Mesenchymal stem cell (in vitro differentiated cells and primary cell): ENCODE measurements at regions not wholly inside any gene's neighbourhood (a gene's known extent, or its start where the extent isn't known, plus 50 kb on each side); places are given as distances from the start of the nearest gene placed in this dataset.

Experiments used
- DNase-seq: peaks from one replicate; pipeline ENCODE4 v3.0.0-alpha.2; 2013
- H2AFZ ChIP-seq: one replicate; pipeline ENCODE4 v1.6.1; 2013; ENCODE audit warnings: low read depth, mild to moderate bottlenecking, control low read depth, inconsistent platforms, low read length, moderate library complexity
- H2AK5ac ChIP-seq: 2 replicates; pipeline ENCODE4 v1.6.1; 2013; ENCODE audit warnings: low read length, moderate library complexity, mild to moderate bottlenecking, inconsistent platforms; ENCODE audit not compliant: severe bottlenecking
- H2BK120ac ChIP-seq: one replicate; pipeline ENCODE4 v1.6.1; 2013; ENCODE audit warnings: low read depth, mild to moderate bottlenecking, inconsistent platforms, low read length, moderate library complexity
- H2BK12ac ChIP-seq, 2 experiments: one replicate each; pipeline ENCODE4 v1.6.1; 2013; ENCODE audit warnings: inconsistent platforms in 2 of 2, low read length in 2 of 2, mild to moderate bottlenecking in 2 of 2, moderate library complexity in 2 of 2, control low read depth in 1 of 2
- H2BK15ac ChIP-seq: one replicate; pipeline ENCODE4 v1.6.1; 2013; ENCODE audit warnings: mild to moderate bottlenecking, low read depth, inconsistent platforms; ENCODE audit not compliant: poor library complexity, severe bottlenecking
- H2BK5ac ChIP-seq: 2 replicates; pipeline ENCODE4 v1.6.1; 2013; ENCODE audit warnings: low read depth, mild to moderate bottlenecking, low read length, control low read depth, inconsistent platforms; ENCODE audit not compliant: poor library complexity, severe bottlenecking
- H3K14ac ChIP-seq, 2 experiments: one replicate each; pipeline ENCODE4 v1.6.1; 2013; ENCODE audit warnings: inconsistent platforms in 2 of 2, low read length in 2 of 2, control low read depth in 1 of 2, mild to moderate bottlenecking in 1 of 2, moderate library complexity in 1 of 2
- H3K18ac ChIP-seq, 2 experiments: one replicate each; pipeline ENCODE4 v1.6.1; 2013; ENCODE audit warnings: inconsistent platforms in 2 of 2, low read length in 2 of 2, control low read depth in 1 of 2, low read depth in 1 of 2, mild to moderate bottlenecking in 1 of 2
- H3K23ac ChIP-seq, 2 experiments: one replicate each; pipeline ENCODE4 v1.6.1; 2013; ENCODE audit warnings: inconsistent platforms in 2 of 2, low read length in 2 of 2, mild to moderate bottlenecking in 2 of 2, moderate library complexity in 2 of 2, control low read depth in 1 of 2
- H3K27ac ChIP-seq: 2 replicates; pipeline ENCODE4 v1.5.1; 2013; ENCODE audit warnings: mild to moderate bottlenecking, moderate library complexity, low read length, control low read depth, inconsistent platforms; ENCODE audit not compliant: poor library complexity, severe bottlenecking
- H3K27me3 ChIP-seq, 2 experiments: 2 replicates each; pipeline versions ENCODE4 v1.6.1 to v1.7.0; 2013; ENCODE audit warnings: low read length in 2 of 2, mild to moderate bottlenecking in 2 of 2, moderate library complexity in 2 of 2, control low read depth in 1 of 2, inconsistent platforms in 1 of 2; ENCODE audit not compliant: control insufficient read depth in 1 of 2, insufficient read depth in 1 of 2
- H3K36me3 ChIP-seq, 2 experiments: 2 replicates each; pipeline versions ENCODE4 v1.6.1 to v1.7.0; 2013; ENCODE audit warnings: low read length in 2 of 2, control low read depth in 1 of 2, inconsistent platforms in 1 of 2, low read depth in 1 of 2, mild to moderate bottlenecking in 1 of 2; ENCODE audit not compliant: insufficient read depth in 2 of 2, control insufficient read depth in 1 of 2
- H3K4ac ChIP-seq, 2 experiments: one replicate each; pipeline ENCODE4 v1.6.1; 2013; ENCODE audit warnings: inconsistent platforms in 2 of 2, low read length in 2 of 2, mild to moderate bottlenecking in 2 of 2, moderate library complexity in 2 of 2, control low read depth in 1 of 2, low read depth in 1 of 2
- H3K4me1 ChIP-seq: 2 replicates; pipeline ENCODE4 v1.6.1; 2013; ENCODE audit warnings: low read depth, low read length, control low read depth; ENCODE audit not compliant: control insufficient read depth, insufficient read depth
- H3K4me2 ChIP-seq: 2 replicates; pipeline ENCODE4 v1.6.1; 2013; ENCODE audit warnings: low read length, mild to moderate bottlenecking, inconsistent platforms; ENCODE audit not compliant: poor library complexity, severe bottlenecking
- H3K4me3 ChIP-seq, 2 experiments: 2 replicates each; pipeline versions ENCODE4 v1.5.1 to v1.7.0; 2013; ENCODE audit warnings: low read length in 2 of 2, mild to moderate bottlenecking in 2 of 2, control low read depth in 1 of 2, low read depth in 1 of 2; ENCODE audit not compliant: insufficient read depth in 1 of 2
- H3K79me1 ChIP-seq: replicated peaks from 2 replicates; pipeline ENCODE4 v1.6.1; 2013; ENCODE audit warnings: mild to moderate bottlenecking, control low read depth, low read length, inconsistent platforms; ENCODE audit not compliant: poor library complexity, severe bottlenecking
- H3K9ac ChIP-seq: 2 replicates; pipeline ENCODE4 v1.7.0; 2013; ENCODE audit warnings: mild to moderate bottlenecking, low read length, moderate library complexity
- H3K9me3 ChIP-seq: 2 replicates; pipeline ENCODE4 v1.7.0; 2013; ENCODE audit warnings: mild to moderate bottlenecking, low read length; ENCODE audit not compliant: control insufficient read depth
- H4K8ac ChIP-seq: one replicate; pipeline ENCODE4 v1.6.1; 2013; ENCODE audit warnings: inconsistent platforms, mild to moderate bottlenecking, low read length, moderate library complexity
- H4K91ac ChIP-seq: one replicate; pipeline ENCODE4 v1.6.1; 2013; ENCODE audit warnings: mild to moderate bottlenecking, low read length, inconsistent platforms
- WGBS: methylation state at CpG from one replicate; pipeline ENCODE4 v1.1.7; 2013; ENCODE audit warnings: mixed read lengths; 5-methylcytosine and 5-hydroxymethylcytosine counted together

- no peak overlapping the region for H2BK12ac ChIP-seq
- no peak overlapping the region for H2BK120ac ChIP-seq
- no peaks in the 10 kb centered on the region for H3K9me3 ChIP-seq
- H4K91ac ChIP-seq = no peak overlapping the region
- no peak overlapping the region for H4K8ac ChIP-seq
- H3K27ac ChIP-seq = no peak overlapping the region
- no peak overlapping the region for H3K4me2 ChIP-seq
- H2BK15ac ChIP-seq = no peak overlapping the region
- no peaks in the 10 kb centered on the region for H3K4me1 ChIP-seq
- H3K9ac ChIP-seq = no peak overlapping the region
- H3K4ac ChIP-seq = no peak overlapping the region
- DNase-seq = no peak
- H3K23ac ChIP-seq = no peak overlapping the region
- no peak overlapping the region for H2AFZ ChIP-seq
- no peaks in the 10 kb centered on the region for H3K36me3 ChIP-seq
- H3K14ac ChIP-seq = no peak overlapping the region
- no peak overlapping the region for H2BK5ac ChIP-seq
- no CpG with 5 or more reads among the region's 3 CpGs for WGBS
- no peak overlapping the region for H3K4me3 ChIP-seq
- H3K27me3 ChIP-seq = no peaks in the 10 kb centered on the region
- no peak overlapping the region for H2AK5ac ChIP-seq
- no peak overlapping the region for H3K18ac ChIP-seq
- no peaks in the 10 kb centered on the region for H3K79me1 ChIP-seq
Measured at GRCh38 chr13:90995001-90995400, 352.5 kb upstream of the MIR17HG start.

DNA sequence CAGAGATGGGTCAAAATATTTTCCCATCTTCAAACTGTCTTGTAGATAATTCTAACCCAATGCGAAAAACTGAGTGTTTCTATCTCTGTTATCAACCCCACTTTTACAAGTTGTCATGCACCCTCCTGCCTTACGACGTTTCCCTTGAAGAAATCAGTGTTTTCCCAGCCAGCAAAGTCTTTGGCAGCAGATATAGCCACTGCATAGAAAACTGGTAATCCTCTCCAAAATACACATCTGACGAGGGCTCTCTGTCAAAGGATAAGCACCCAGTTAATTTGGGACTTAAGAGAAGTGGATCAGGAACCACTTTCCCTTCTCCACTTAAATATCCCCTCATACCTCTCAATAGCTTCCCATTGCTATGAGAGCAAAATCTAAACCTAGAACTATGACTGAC, 351.9 kb upstream of the MIR17HG start:
- Histone ChIP-seq H3K36me3 (no peaks in the 10 kb centered on the region), H2BK5ac (no peak overlapping the region), H4K8ac (no peak overlapping the region), H3K79me1 (no peaks in the 10 kb centered on the region), H3K4me3 (no peak overlapping the region), H3K4me1 (no peaks in the 10 kb centered on the region), H2BK15ac (no peak overlapping the region), H3K9ac (no peak overlapping the region), H3K18ac (no peak overlapping the region), H2AK5ac (no peak overlapping the region), H3K4ac (no peak overlapping the region), H3K9me3 (no peaks in the 10 kb centered on the region), H3K14ac (no peak overlapping the region), H3K27me3 (no peaks in the 10 kb centered on the region), H3K27ac (no peak overlapping the region), H3K4me2 (no peak overlapping the region), H3K23ac (no peak overlapping the region), H2BK12ac (no peak overlapping the region), H4K91ac (no peak overlapping the region), H2BK120ac (no peak overlapping the region), H2AFZ (no peak overlapping the region)
- DNase-seq = no peak
- 84% methylated on average over 4 of the region's 4 CpGs for WGBS

DNA sequence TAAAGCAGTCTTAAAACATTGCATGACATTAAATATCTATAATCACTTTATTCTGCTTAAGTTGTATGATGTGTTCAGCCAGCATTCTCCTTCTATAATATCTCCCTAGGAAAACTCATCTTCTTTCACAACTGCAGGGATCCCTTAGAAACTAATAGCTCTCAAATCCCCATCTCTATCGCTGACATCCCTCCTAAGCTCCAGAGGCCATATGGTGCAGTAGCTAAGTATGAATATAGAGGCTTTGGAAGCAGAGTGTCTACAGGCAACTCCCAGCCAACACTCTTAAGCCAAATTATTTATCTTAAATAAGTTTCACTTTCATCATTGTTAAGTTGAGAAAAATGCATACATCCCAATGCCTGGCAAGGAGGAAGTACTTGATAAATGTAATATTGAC, 349.5 kb upstream of the MIR17HG start:
- H2AK5ac ChIP-seq = no peak overlapping the region
- H3K27ac ChIP-seq = no peak overlapping the region
- H2BK15ac ChIP-seq = no peak overlapping the region
- H4K8ac ChIP-seq = no peak overlapping the region
- no peak overlapping the region for H2BK12ac ChIP-seq
- no peaks in the 10 kb centered on the region for H3K4me1 ChIP-seq
- no peaks in the 10 kb centered on the region for H3K9me3 ChIP-seq
- no peak overlapping the region for H3K4me3 ChIP-seq
- no peak overlapping the region for H3K14ac ChIP-seq
- H3K27me3 ChIP-seq = no peaks in the 10 kb centered on the region
- no peak overlapping the region for H3K18ac ChIP-seq
- no peaks in the 10 kb centered on the region for H3K79me1 ChIP-seq
- no peak overlapping the region for H2AFZ ChIP-seq
- H2BK120ac ChIP-seq = no peak overlapping the region
- DNase-seq = no peak
- no peak overlapping the region for H2BK5ac ChIP-seq
- H3K4me2 ChIP-seq = no peak overlapping the region
- H3K9ac ChIP-seq = no peak overlapping the region
- H4K91ac ChIP-seq = no peak overlapping the region
- WGBS = no CpG with 5 or more reads among the region's 1 CpG
- H3K23ac ChIP-seq = no peak overlapping the region
- H3K36me3 ChIP-seq = no peaks in the 10 kb centered on the region
- no peak overlapping the region for H3K4ac ChIP-seq

DNA sequence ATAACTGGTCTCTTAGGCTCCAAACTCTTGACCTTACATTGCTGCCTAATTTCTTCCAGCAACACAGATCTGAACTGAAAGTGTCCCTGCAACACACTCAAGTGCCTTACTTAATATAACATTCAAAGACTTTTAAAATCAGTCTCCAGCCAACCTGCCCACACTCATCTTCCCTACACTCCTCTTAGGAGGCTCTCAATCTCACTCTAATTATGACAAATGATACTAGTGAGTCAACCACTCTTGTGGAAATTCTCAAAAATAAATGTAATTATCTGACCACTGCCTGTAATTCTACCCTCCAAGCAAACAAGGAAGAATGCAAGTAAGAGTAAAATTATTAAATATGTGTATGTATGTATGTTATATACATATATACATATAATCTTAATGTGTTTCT, 348.1 kb upstream of the MIR17HG start:
- no peak overlapping the region for H2BK5ac ChIP-seq
- H3K4me3 ChIP-seq = no peak overlapping the region
- no peaks in the 10 kb centered on the region for H3K79me1 ChIP-seq
- H4K8ac ChIP-seq = no peak overlapping the region
- H3K18ac ChIP-seq = no peak overlapping the region
- H4K91ac ChIP-seq = no peak overlapping the region
- no peak overlapping the region for H2AFZ ChIP-seq
- H3K14ac ChIP-seq = no peak overlapping the region
- H3K27ac ChIP-seq = no peak overlapping the region
- no peak overlapping the region for H3K9ac ChIP-seq
- H3K9me3 ChIP-seq = no peaks in the 10 kb centered on the region
- H3K27me3 ChIP-seq = no peaks in the 10 kb centered on the region
- H3K4me2 ChIP-seq = no peak overlapping the region
- no peak overlapping the region for H2BK15ac ChIP-seq
- no peak overlapping the region for H2BK120ac ChIP-seq
- DNase-seq = no peak
- no peaks in the 10 kb centered on the region for H3K36me3 ChIP-seq
- no peaks in the 10 kb centered on the region for H3K4me1 ChIP-seq
- no peak overlapping the region for H3K4ac ChIP-seq
- H3K23ac ChIP-seq = no peak overlapping the region
- H2BK12ac ChIP-seq = no peak overlapping the region
- no peak overlapping the region for H2AK5ac ChIP-seq
